C4-2B (cell line): ENCODE measurements at regions not wholly inside any gene's neighbourhood (a gene's known extent, or its start where the extent isn't known, plus 50 kb on each side); places are given as distances from the start of the nearest gene placed in this dataset.
A peak's percentile ranks its signal among the peaks of the same experiment; 100 is the strongest.

Experiments
- H3K27ac ChIP-seq: fragments of 450-650 bp; 2 replicates; pipeline ENCODE4 v1.5.1; 2017
- ZFX ChIP-seq: fragments of 450-650 bp; IDR thresholded peaks from 2 replicates; pipeline ENCODE4 v1.6.1; 2017
- TF ChIP-seq, protein P1 (sequence below): fragments of 450-650 bp; conservative IDR thresholded peaks from 2 replicates; pipeline ENCODE4 v1.5.1; 2017; ENCODE audit warnings: mild to moderate bottlenecking

DNA sequence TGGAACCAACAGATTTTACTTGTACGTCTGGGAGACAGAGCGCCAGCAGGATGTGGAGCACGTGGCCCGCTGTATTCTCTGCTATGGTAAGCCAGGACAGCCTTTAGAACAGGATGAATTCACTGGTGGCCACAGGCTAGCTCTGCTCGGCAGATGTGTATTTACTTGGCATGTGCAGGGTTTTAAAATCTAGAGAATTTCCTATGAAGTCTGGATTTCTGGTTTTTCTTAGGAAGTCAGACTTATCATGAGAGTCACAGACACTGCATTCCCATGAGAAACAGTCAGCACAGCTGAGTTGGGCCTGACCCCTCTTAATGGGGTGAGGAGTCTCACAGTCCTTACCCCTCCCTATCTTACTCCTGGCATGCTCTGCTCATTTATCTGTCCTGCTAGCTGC lies 84.6 kb upstream of the COL6A5 start:
- no peak overlapping the region for H3K27ac ChIP-seq
- TF ChIP-seq ZFX: no peak
- TF ChIP-seq, protein P1, sequence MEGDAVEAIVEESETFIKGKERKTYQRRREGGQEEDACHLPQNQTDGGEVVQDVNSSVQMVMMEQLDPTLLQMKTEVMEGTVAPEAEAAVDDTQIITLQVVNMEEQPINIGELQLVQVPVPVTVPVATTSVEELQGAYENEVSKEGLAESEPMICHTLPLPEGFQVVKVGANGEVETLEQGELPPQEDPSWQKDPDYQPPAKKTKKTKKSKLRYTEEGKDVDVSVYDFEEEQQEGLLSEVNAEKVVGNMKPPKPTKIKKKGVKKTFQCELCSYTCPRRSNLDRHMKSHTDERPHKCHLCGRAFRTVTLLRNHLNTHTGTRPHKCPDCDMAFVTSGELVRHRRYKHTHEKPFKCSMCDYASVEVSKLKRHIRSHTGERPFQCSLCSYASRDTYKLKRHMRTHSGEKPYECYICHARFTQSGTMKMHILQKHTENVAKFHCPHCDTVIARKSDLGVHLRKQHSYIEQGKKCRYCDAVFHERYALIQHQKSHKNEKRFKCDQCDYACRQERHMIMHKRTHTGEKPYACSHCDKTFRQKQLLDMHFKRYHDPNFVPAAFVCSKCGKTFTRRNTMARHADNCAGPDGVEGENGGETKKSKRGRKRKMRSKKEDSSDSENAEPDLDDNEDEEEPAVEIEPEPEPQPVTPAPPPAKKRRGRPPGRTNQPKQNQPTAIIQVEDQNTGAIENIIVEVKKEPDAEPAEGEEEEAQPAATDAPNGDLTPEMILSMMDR: no peak

DNA sequence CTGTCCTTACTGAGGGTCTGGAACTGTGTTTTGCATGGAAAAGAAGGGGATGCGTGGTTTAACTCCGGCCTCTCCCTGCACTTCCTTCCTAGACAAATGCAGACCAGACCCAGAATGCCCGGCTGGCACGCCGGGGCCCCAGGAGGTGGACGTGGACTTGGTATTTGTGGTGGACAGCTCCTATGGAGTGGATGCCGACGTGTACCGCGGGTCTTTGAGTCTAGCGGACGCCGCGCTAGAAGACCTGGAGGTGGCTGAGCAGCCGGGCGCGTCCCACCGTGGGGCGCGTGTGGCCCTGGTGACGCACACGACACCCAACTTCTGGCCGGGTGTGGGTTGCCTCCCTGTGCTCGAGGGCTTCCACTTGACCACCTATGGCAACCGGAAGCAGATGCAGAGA lies 81.8 kb upstream of the COL6A5 start:
- TF ChIP-seq ZFX: no peak
- TF ChIP-seq, protein P1: no peak
- no peak overlapping the region for H3K27ac ChIP-seq

DNA sequence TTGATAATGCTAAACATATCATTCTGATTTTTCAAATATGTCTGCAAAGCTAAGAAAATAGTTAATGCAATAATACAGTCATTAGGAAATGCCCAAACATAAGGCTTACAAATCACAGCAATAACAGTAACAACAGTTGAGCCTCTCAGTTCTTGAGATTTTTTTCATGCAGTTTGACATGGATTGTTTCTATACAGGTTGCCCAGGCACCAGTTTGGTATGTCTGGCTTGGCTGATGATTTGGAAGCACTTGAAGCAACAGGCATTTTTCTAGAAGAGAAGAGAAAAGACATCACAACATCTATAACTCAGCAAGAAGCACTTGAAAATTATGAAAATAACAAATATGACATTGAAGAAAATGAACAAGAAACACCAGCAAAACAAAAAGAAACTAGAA lies 78.7 kb upstream of the COL6A5 start:
- TF ChIP-seq, protein P1: no peak
- TF ChIP-seq ZFX: no peak
- H3K27ac ChIP-seq: no peak overlapping the region

DNA sequence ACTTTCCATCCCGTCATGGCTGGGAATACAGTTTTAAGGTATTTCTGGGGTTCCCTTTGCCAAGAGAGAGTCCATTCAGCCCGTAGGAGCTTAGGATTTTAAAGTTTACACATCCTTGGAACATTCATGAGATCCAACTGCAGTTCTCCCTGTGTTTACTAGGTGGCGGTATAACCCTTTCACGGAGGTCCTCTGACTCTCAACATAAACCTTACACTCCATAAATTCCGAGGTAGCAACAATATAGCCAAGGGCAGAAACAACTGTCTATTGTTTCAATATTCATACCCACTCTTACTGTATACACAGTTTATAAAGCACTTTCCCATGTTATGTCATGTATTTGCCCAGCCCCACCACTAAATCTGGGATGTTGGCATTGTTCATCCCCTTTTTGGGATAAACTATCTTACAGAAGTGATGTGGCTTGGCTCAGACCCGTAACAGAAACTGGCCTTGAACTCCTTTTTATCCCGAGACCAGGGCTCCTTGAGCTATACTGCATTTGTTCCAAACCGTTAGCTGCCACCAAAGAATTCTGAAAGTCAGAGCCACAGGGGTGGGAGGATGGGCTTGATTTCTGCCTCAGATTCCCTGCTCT lies 69.2 kb upstream of the COL6A5 start:
- no peak for TF ChIP-seq ZFX
- TF ChIP-seq, protein P1: peak; percentile 96
- no peak overlapping the region for H3K27ac ChIP-seq

DNA sequence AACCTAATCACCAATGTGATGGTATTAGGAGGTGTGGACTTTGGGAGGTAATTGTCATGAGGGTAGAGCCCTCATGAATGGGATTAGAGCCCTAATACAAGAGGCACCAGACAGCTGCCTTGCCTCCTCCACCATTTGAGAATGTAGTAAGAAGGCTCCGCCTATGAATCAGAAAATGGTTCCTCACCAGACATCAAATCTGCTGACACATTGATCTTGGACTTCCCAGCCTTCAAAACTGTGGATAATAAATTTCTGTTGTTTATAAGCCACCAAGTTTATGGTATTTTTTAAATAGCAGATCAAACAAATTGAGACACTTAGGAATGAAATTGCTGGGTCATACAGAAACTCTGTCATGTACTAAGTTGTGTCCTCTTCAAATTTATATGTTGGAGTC lies 56.8 kb upstream of the COL6A5 start:
- TF ChIP-seq, protein P1: no peak
- H3K27ac ChIP-seq: no peak overlapping the region

DNA sequence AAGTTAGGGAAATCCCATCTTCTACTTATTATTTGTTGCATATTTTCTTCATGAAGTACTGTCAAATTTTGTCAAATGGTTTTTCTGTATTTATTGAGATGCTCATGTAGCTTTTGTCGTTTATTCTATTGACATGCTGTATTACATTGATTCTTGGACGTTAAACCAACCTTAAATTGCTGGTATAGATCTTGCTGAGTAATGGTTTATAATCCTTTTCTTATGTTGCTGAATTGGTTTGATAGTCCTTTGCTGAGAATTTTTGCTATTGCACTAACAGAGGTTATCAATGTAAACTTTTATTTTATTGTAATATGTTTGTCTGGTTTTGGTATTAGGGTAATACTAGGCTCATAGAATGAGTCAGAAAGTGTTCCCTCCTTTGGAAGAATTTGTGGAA lies 54.3 kb upstream of the COL6A5 start:
- TF ChIP-seq ZFX: no peak
- TF ChIP-seq, protein P1: no peak
- H3K27ac ChIP-seq: no peak overlapping the region

DNA sequence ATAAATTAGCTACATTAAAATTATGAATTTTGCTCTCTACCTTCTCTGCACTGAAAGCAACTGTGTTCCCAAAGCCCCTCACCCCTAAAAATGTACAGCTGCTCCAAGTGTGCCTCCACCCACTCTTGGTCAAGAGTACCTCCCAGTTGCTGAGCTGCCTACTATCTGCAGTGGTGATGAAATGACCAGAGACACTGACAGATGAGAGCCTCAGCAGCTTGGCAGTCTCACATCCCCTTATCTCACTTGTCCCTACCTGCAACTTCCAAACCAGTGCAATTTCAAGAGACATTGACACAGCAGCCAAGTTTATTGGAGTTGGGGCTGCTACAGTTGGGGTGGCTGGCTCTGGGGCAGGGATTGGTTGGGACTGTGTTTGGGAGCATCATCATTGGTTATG lies 52.2 kb upstream of the COL6A5 start:
- TF ChIP-seq, protein P1: no peak
- no peak for TF ChIP-seq ZFX
- no peak overlapping the region for H3K27ac ChIP-seq
